Natural killer cell (primary cell): ENCODE measurements at regions not wholly inside any gene's neighbourhood (a gene's known extent, or its start where the extent isn't known, plus 50 kb on each side); places are given as distances from the start of the nearest gene placed in this dataset.

Experiments used
- ATAC-seq, 3 donors: fragments of 150-1000 bp in 2 of 3; fragments of 200-7000 bp in 1 of 3; cut with Tn5 transposase; 1 replicate in 1 of 3; 2 replicates in 2 of 3; pipeline ENCODE4 v1.10.0; 2021; ENCODE audit warnings: mild to moderate bottlenecking in 2 of 3, moderate library complexity in 2 of 3
- DNase-seq, 2 donors: peaks; one replicate each; pipeline versions ENCODE4 v3.0.0 to v3.0.0-alpha.2; 2013 to 2021; ENCODE audit warnings: mixed read lengths in 1 of 2
- H3K27ac ChIP-seq: one replicate; pipeline ENCODE4 v1.5.1; 2013; ENCODE audit warnings: mild to moderate bottlenecking, low read length
- H3K27me3 ChIP-seq: one replicate; pipeline ENCODE4 v1.6.1; 2013; ENCODE audit warnings: low read length; ENCODE audit not compliant: control insufficient read depth, insufficient read depth
- H3K36me3 ChIP-seq: one replicate; pipeline ENCODE4 v1.6.1; 2013; ENCODE audit warnings: low read length; ENCODE audit not compliant: control insufficient read depth, insufficient read depth
- H3K4me1 ChIP-seq: one replicate; pipeline ENCODE4 v1.6.1; 2013; ENCODE audit warnings: low read length; ENCODE audit not compliant: control insufficient read depth, insufficient read depth
- H3K4me3 ChIP-seq: one replicate; pipeline ENCODE4 v1.5.1; 2013; ENCODE audit warnings: low read length
- H3K9me3 ChIP-seq: one replicate; pipeline ENCODE4 v1.6.1; 2013; ENCODE audit warnings: low read length; ENCODE audit not compliant: control insufficient read depth, insufficient read depth
- H3K27ac Mint-ChIP-seq, 2 donors: one replicate each; pipeline ENCODE4 v1.8.0; 2022; ENCODE audit warnings: mild to moderate bottlenecking in 2 of 2, mixed read lengths in 2 of 2, moderate library complexity in 1 of 2
- H3K27me3 Mint-ChIP-seq, 2 donors: one replicate each; pipeline ENCODE4 v1.8.0; 2022; ENCODE audit warnings: low read depth in 2 of 2, mixed read lengths in 2 of 2
- H3K36me3 Mint-ChIP-seq: one replicate; pipeline ENCODE4 v1.8.0; 2022; ENCODE audit warnings: mixed read lengths
- H3K4me1 Mint-ChIP-seq, 2 donors: one replicate each; pipeline ENCODE4 v1.8.0; 2022; ENCODE audit warnings: mixed read lengths in 2 of 2
- H3K4me3 Mint-ChIP-seq: one replicate; pipeline ENCODE4 v1.8.0; 2022; ENCODE audit warnings: mild to moderate bottlenecking, moderate library complexity, mixed read lengths
- H3K9me3 Mint-ChIP-seq, 2 donors: one replicate each; pipeline ENCODE4 v1.8.0; 2022; ENCODE audit warnings: mixed read lengths in 2 of 2
- CTCF ChIP-seq: fragments of 200-600 bp; IDR thresholded peaks from one replicate; pipeline ENCODE4 v1.8.0; 2022; ENCODE audit warnings: antibody characterized with exemption
- WGBS: methylation state at CpG from one replicate; pipeline ENCODE4 v1.1.7; 2013; ENCODE audit warnings: missing lambda C conversion rate; ENCODE audit not compliant: insufficient coverage; 5-methylcytosine and 5-hydroxymethylcytosine counted together
- intact Hi-C: fragments of 100-400 bp; cut with micrococcal nuclease; formaldehyde crosslinking; loops from one replicate; pipeline ENCODE4 v1.14.2; 2022

GRCh38 chr2:7725850-7726242 is 808.6 kb downstream of the RNF144A start:
- Mint-ChIP-seq H3K36me3 (no peaks in the 10 kb centered on the region), H3K4me1 (peaks cover 57 to 68% of the 10 kb centered on the region in 2 donors), H3K27me3 (no peaks in the 10 kb centered on the region), H3K27ac (peak overlapping the region; percentile 79 to 81), H3K9me3 (no peaks in the 10 kb centered on the region), H3K4me3 (peak overlapping the region; percentile 79)
- intact Hi-C loops = loop anchor here (1.0 to 10.0 kb wide), 4 partner anchors 19 to 619 kb away; no protein-coding TSS in a partner anchor
- no peak for DNase-seq
- Histone ChIP-seq H3K9me3 (no peaks in the 10 kb centered on the region), H3K27ac (peak overlapping the region; percentile 41), H3K4me1 (peaks cover 52% of the 10 kb centered on the region), H3K27me3 (no peaks in the 10 kb centered on the region), H3K36me3 (no peaks in the 10 kb centered on the region), H3K4me3 (peak overlapping the region; percentile 37)
- peak; percentile 8 to 27 (median 9) for ATAC-seq
- 27% methylated on average over 1 of the region's 1 CpG for WGBS
- TF ChIP-seq CTCF = no peak

- peak overlapping the region; percentile 41 for H3K27ac ChIP-seq
- H3K4me1 Mint-ChIP-seq = peaks cover 54 to 67% of the 10 kb centered on the region in 2 donors
- peak overlapping the region; percentile 79 for H3K4me3 Mint-ChIP-seq
- no peaks in the 10 kb centered on the region for H3K36me3 Mint-ChIP-seq
- intact Hi-C loops = loop anchor here (5.0 to 10.0 kb wide), 2 partner anchors 290 to 618 kb away; no protein-coding TSS in a partner anchor
- no peaks in the 10 kb centered on the region for H3K9me3 ChIP-seq
- DNase-seq (peak in 1 of 2 donors; percentile 29), ATAC-seq (no peak)
- H3K4me3 ChIP-seq = peak overlapping the region; percentile 37
- H3K27me3 ChIP-seq = no peaks in the 10 kb centered on the region
- H3K27me3 Mint-ChIP-seq = no peaks in the 10 kb centered on the region
- WGBS = 63% methylated on average over 3 of the region's 3 CpGs
- peak overlapping the region; percentile 56 to 79 for H3K27ac Mint-ChIP-seq
- TF ChIP-seq CTCF = no peak
- H3K4me1 ChIP-seq = peaks cover 48% of the 10 kb centered on the region
- H3K36me3 ChIP-seq = peaks cover 5% of the 10 kb centered on the region
- H3K9me3 Mint-ChIP-seq = no peaks in the 10 kb centered on the region
These were observed 809.8 kb downstream of the RNF144A start for GRCh38 chr2:7726989-7727388.

- Histone ChIP-seq H3K27ac (peak overlapping the region; percentile 41), H3K4me1 (peaks cover 48% of the 10 kb centered on the region), H3K27me3 (no peaks in the 10 kb centered on the region), H3K36me3 (peaks cover 7% of the 10 kb centered on the region), H3K4me3 (peak overlapping the region; percentile 37), H3K9me3 (no peaks in the 10 kb centered on the region)
- TF ChIP-seq CTCF = no peak
- Mint-ChIP-seq H3K9me3 (no peaks in the 10 kb centered on the region), H3K36me3 (no peaks in the 10 kb centered on the region), H3K4me1 (peaks cover 48 to 60% of the 10 kb centered on the region in 2 donors), H3K27ac (peak overlapping the region in 1 of 2 donors; percentile 79), H3K4me3 (peak overlapping the region; percentile 79), H3K27me3 (peaks cover 0 to 2% of the 10 kb centered on the region in 2 donors)
- no peak for ATAC-seq
- WGBS = 84% methylated on average over 8 of the region's 8 CpGs
- no peak for DNase-seq
- intact Hi-C loops = loop anchor here (5.0 to 10.0 kb wide), 2 partner anchors 291 to 616 kb away; no protein-coding TSS in a partner anchor
These were observed 811.2 kb downstream of the RNF144A start for GRCh38 chr2:7728388-7728787.

GRCh38 chr2:7730449-7730848 is 813.2 kb downstream of the RNF144A start:
- TF ChIP-seq CTCF = no peak

More at GRCh38 chr2:7730449-7730848, 813.2 kb downstream of the RNF144A start:
- Mint-ChIP-seq H3K9me3 (no peaks in the 10 kb centered on the region), H3K4me3 (peak overlapping the region; percentile 69), H3K4me1 (peaks cover 31 to 44% of the 10 kb centered on the region in 2 donors), H3K36me3 (no peaks in the 10 kb centered on the region), H3K27ac (peak overlapping the region; percentile 37 to 40), H3K27me3 (peaks cover 0 to 2% of the 10 kb centered on the region in 2 donors)
- 47% methylated on average over 5 of the region's 5 CpGs for WGBS
- ATAC-seq (peak in 1 of 3 donors; percentile 45), DNase-seq (peak in 1 of 2 donors; percentile 59)
- peak overlapping the region; percentile 23 for H3K4me3 ChIP-seq
- peaks cover 38% of the 10 kb centered on the region for H3K4me1 ChIP-seq
- no peaks in the 10 kb centered on the region for H3K9me3 ChIP-seq
- no peaks in the 10 kb centered on the region for H3K27me3 ChIP-seq
- H3K36me3 ChIP-seq = peaks cover 7% of the 10 kb centered on the region
- intact Hi-C loops = no loop called here
- H3K27ac ChIP-seq = peak overlapping the region; percentile 64
